Activated T-cell treated with anti-CD3 and anti-CD28 coated beads for 24 hours (primary cell): ENCODE measurements at regions not wholly inside any gene's neighbourhood (a gene's known extent, or its start where the extent isn't known, plus 50 kb on each side); places are given as distances from the start of the nearest gene placed in this dataset.
"Not testable (repeated sequence)": the region's sequence is repeated elsewhere in the genome, so short reads cannot be mapped to it uniquely, and the experiment has no call there.

Experiments used
- DNase-seq: peaks from one replicate; pipeline ENCODE4 v3.0.0-alpha.2; 2020; ENCODE audit warnings: low read depth

- no peak for DNase-seq
Observed at GRCh38 chr18:78455386-78455785, 524.2 kb upstream of the SALL3 start.

GRCh38 chr18:78457011-78457410, 522.6 kb upstream of the SALL3 start:
- DNase-seq = no peak

GRCh38 chr18:78457731-78458130, 521.9 kb upstream of the SALL3 start:
- DNase-seq = no peak

- no peak for DNase-seq
Observed at GRCh38 chr18:78458356-78458755, 521.3 kb upstream of the SALL3 start.

- no peak for DNase-seq
Observed at GRCh38 chr18:78459668-78460067, 520.0 kb upstream of the SALL3 start.

GRCh38 chr18:78460558-78460957, 519.1 kb upstream of the SALL3 start:
- no peak for DNase-seq

- DNase-seq = no peak
Observed at GRCh38 chr18:78473563-78473962, 506.1 kb upstream of the SALL3 start.

- DNase-seq = no peak
Observed at GRCh38 chr18:78477840-78478239, 501.8 kb upstream of the SALL3 start.

- no peak for DNase-seq
Observed at GRCh38 chr18:78479443-78479842, 500.2 kb upstream of the SALL3 start.

GRCh38 chr18:78480262-78481054, 499.2 kb upstream of the SALL3 start:
- no peak for DNase-seq

GRCh38 chr18:78482378-78482777, 497.2 kb upstream of the SALL3 start:
- no peak for DNase-seq

GRCh38 chr18:78487649-78488048, 492.0 kb upstream of the SALL3 start:
- no peak for DNase-seq

- DNase-seq = no peak
Observed at GRCh38 chr18:78492064-78492812, 487.4 kb upstream of the SALL3 start.

GRCh38 chr18:78492813-78493371, 486.7 kb upstream of the SALL3 start:
- no peak for DNase-seq

- DNase-seq = not testable (repeated sequence)
Observed at GRCh38 chr18:78493490-78493889, 486.1 kb upstream of the SALL3 start.

- no peak for DNase-seq
Observed at GRCh38 chr18:78494204-78495085, 485.2 kb upstream of the SALL3 start.

- no peak for DNase-seq
Observed at GRCh38 chr18:78495550-78495949, 484.1 kb upstream of the SALL3 start.

- no peak for DNase-seq
Observed at GRCh38 chr18:78496079-78496478, 483.5 kb upstream of the SALL3 start.

- DNase-seq = no peak
Observed at GRCh38 chr18:78497641-78498040, 482.0 kb upstream of the SALL3 start.

- DNase-seq = no peak
Observed at GRCh38 chr18:78499586-78499985, 480.0 kb upstream of the SALL3 start.

- no peak for DNase-seq
Observed at GRCh38 chr18:78501251-78501650, 478.4 kb upstream of the SALL3 start.

GRCh38 chr18:78503129-78503528, 476.5 kb upstream of the SALL3 start:
- DNase-seq = no peak
